HUES64 (cell line): ENCODE measurements at regions not wholly inside any gene's neighbourhood (a gene's known extent, or its start where the extent isn't known, plus 50 kb on each side); places are given as distances from the start of the nearest gene placed in this dataset.
A peak's percentile ranks its signal among the peaks of the same experiment; 100 is the strongest.

Source experiments
- H3K27ac ChIP-seq: 2 replicates; pipeline ENCODE4 v1.7.0; 2013; ENCODE audit warnings: low read depth, low read length, inconsistent platforms
- H3K27me3 ChIP-seq: 2 replicates; pipeline ENCODE4 v1.6.1; 2013; ENCODE audit warnings: mild to moderate bottlenecking, low read length; ENCODE audit not compliant: insufficient read depth
- H3K36me3 ChIP-seq: 2 replicates; pipeline ENCODE4 v1.6.1; 2013; ENCODE audit warnings: mild to moderate bottlenecking, low read length; ENCODE audit not compliant: insufficient read depth
- H3K4me1 ChIP-seq: 2 replicates; pipeline ENCODE4 v1.6.1; 2013; ENCODE audit warnings: mild to moderate bottlenecking, low read length, moderate library complexity; ENCODE audit not compliant: insufficient read depth
- H3K4me3 ChIP-seq: 2 replicates; pipeline ENCODE4 v1.5.1; 2013; ENCODE audit warnings: mild to moderate bottlenecking, low read length, moderate library complexity
- H3K9ac ChIP-seq: 2 replicates; pipeline ENCODE4 v1.6.1; 2013; ENCODE audit warnings: mild to moderate bottlenecking, low read depth, low read length
- H3K9me3 ChIP-seq: 2 replicates; pipeline ENCODE4 v1.6.1; 2013; ENCODE audit warnings: low read depth, low read length; ENCODE audit not compliant: insufficient read depth
- WGBS: fragments of 150-250, 120-280 bp; methylation state at CpG from one replicate; pipeline ENCODE4 v1.1.7; 2013; ENCODE audit warnings: missing lambda C conversion rate; 5-methylcytosine and 5-hydroxymethylcytosine counted together

GRCh38 chrX:113644426-113644825 is 803.8 kb upstream of the AMOT start:
- no peak overlapping the region for H3K4me3 ChIP-seq
- no peak overlapping the region for H3K27ac ChIP-seq
- no peak overlapping the region for H3K9ac ChIP-seq
- no peaks in the 10 kb centered on the region for H3K27me3 ChIP-seq
- H3K4me1 ChIP-seq = no peaks in the 10 kb centered on the region
- no peaks in the 10 kb centered on the region for H3K9me3 ChIP-seq
- 100% methylated on average over 1 of the region's 3 CpGs for WGBS
- no peaks in the 10 kb centered on the region; the same call in 1 of the 2 replicates for H3K36me3 ChIP-seq

- H3K36me3 ChIP-seq = no peaks in the 10 kb centered on the region
- no peak overlapping the region for H3K4me3 ChIP-seq
- H3K4me1 ChIP-seq = no peaks in the 10 kb centered on the region
- 100% methylated on average over 2 of the region's 2 CpGs for WGBS
- H3K27ac ChIP-seq = no peak overlapping the region
- H3K9me3 ChIP-seq = no peaks in the 10 kb centered on the region
- H3K9ac ChIP-seq = no peak overlapping the region
- H3K27me3 ChIP-seq = no peaks in the 10 kb centered on the region
Observed at GRCh38 chrX:113634565-113634964, 793.9 kb upstream of the AMOT start.

GRCh38 chrX:113629326-113629725 is 788.7 kb upstream of the AMOT start:
- no peak overlapping the region for H3K4me3 ChIP-seq
- WGBS = 86% methylated on average over 2 of the region's 3 CpGs
- H3K9me3 ChIP-seq = no peaks in the 10 kb centered on the region
- H3K36me3 ChIP-seq = no peaks in the 10 kb centered on the region
- H3K27me3 ChIP-seq = no peaks in the 10 kb centered on the region
- no peak overlapping the region for H3K9ac ChIP-seq
- H3K4me1 ChIP-seq = no peaks in the 10 kb centered on the region
- H3K27ac ChIP-seq = no peak overlapping the region

GRCh38 chrX:113594123-113594841 is 753.7 kb upstream of the AMOT start:
- no peaks in the 10 kb centered on the region for H3K27me3 ChIP-seq
- H3K9me3 ChIP-seq = no peaks in the 10 kb centered on the region
- WGBS = 96% methylated on average over 5 of the region's 6 CpGs
- H3K36me3 ChIP-seq = no peaks in the 10 kb centered on the region
- no peak overlapping the region for H3K9ac ChIP-seq
- H3K4me3 ChIP-seq = no peak overlapping the region
- no peaks in the 10 kb centered on the region for H3K4me1 ChIP-seq
- H3K27ac ChIP-seq = no peak overlapping the region

GRCh38 chrX:113586281-113586898 is 745.8 kb upstream of the AMOT start:
- WGBS = 98% methylated on average over 13 of the region's 15 CpGs
- Histone ChIP-seq H3K9me3 (no peaks in the 10 kb centered on the region), H3K4me1 (no peaks in the 10 kb centered on the region), H3K4me3 (no peak overlapping the region), H3K27ac (no peak overlapping the region), H3K27me3 (no peaks in the 10 kb centered on the region), H3K36me3 (no peaks in the 10 kb centered on the region), H3K9ac (no peak overlapping the region)

- 97% methylated on average over 2 of the region's 2 CpGs for WGBS
Observed at GRCh38 chrX:113580486-113580885, 739.9 kb upstream of the AMOT start.

GRCh38 chrX:113558576-113558975 is 717.9 kb upstream of the AMOT start:
- Histone ChIP-seq H3K9ac (no peak overlapping the region), H3K9me3 (no peaks in the 10 kb centered on the region), H3K27ac (no peak overlapping the region), H3K4me3 (no peak overlapping the region), H3K4me1 (no peaks in the 10 kb centered on the region), H3K36me3 (no peaks in the 10 kb centered on the region), H3K27me3 (no peaks in the 10 kb centered on the region)
- 83% methylated on average over 1 of the region's 1 CpG for WGBS

More at GRCh38 chrX:113580486-113580885, 739.9 kb upstream of the AMOT start:
- Histone ChIP-seq H3K4me3 (no peak overlapping the region), H3K27ac (no peak overlapping the region), H3K36me3 (no peaks in the 10 kb centered on the region), H3K9ac (no peak overlapping the region), H3K27me3 (no peaks in the 10 kb centered on the region), H3K4me1 (no peaks in the 10 kb centered on the region), H3K9me3 (no peaks in the 10 kb centered on the region)

GRCh38 chrX:113551919-113552318 is 711.3 kb upstream of the AMOT start:
- H3K27me3 ChIP-seq = no peaks in the 10 kb centered on the region
- H3K9me3 ChIP-seq = no peaks in the 10 kb centered on the region
- no peaks in the 10 kb centered on the region for H3K4me1 ChIP-seq
- H3K27ac ChIP-seq = no peak overlapping the region
- H3K9ac ChIP-seq = no peak overlapping the region
- H3K4me3 ChIP-seq = no peak overlapping the region
- no peaks in the 10 kb centered on the region for H3K36me3 ChIP-seq
- no CpG with 5 or more reads among the region's 1 CpG for WGBS

- WGBS = 85% methylated on average over 2 of the region's 2 CpGs
- Histone ChIP-seq H3K9me3 (no peaks in the 10 kb centered on the region), H3K36me3 (no peaks in the 10 kb centered on the region), H3K27ac (no peak overlapping the region), H3K4me1 (no peaks in the 10 kb centered on the region), H3K4me3 (no peak overlapping the region), H3K27me3 (no peaks in the 10 kb centered on the region), H3K9ac (no peak overlapping the region)
Observed at GRCh38 chrX:113548308-113549015, 707.8 kb upstream of the AMOT start.

- 0 out of 2 replicates have a peak, but pooled peaks cover 4% of the 10 kb centered on the region for H3K4me1 ChIP-seq
- WGBS = no CpG with 5 or more reads among the region's 1 CpG
- no peak overlapping the region for H3K9ac ChIP-seq
- no peaks in the 10 kb centered on the region for H3K9me3 ChIP-seq
- no peak overlapping the region for H3K4me3 ChIP-seq
- no peaks in the 10 kb centered on the region for H3K36me3 ChIP-seq
- H3K27ac ChIP-seq = no peak overlapping the region
- no peaks in the 10 kb centered on the region for H3K27me3 ChIP-seq
Observed at GRCh38 chrX:113545040-113545439, 704.4 kb upstream of the AMOT start.

- 78% methylated on average over 1 of the region's 2 CpGs for WGBS
- Histone ChIP-seq H3K27ac (peak overlapping the region; percentile 75; the same call in 1 of the 2 replicates), H3K4me3 (no peak overlapping the region), H3K27me3 (no peaks in the 10 kb centered on the region), H3K36me3 (no peaks in the 10 kb centered on the region), H3K9me3 (no peaks in the 10 kb centered on the region), H3K4me1 (peaks cover 10% of the 10 kb centered on the region; the same call in 1 of the 2 replicates), H3K9ac (no peak overlapping the region)
Observed at GRCh38 chrX:113539599-113540356, 699.1 kb upstream of the AMOT start.
